H7 (cell line): ENCODE measurements at regions not wholly inside any gene's neighbourhood (a gene's known extent, or its start where the extent isn't known, plus 50 kb on each side); places are given as distances from the start of the nearest gene placed in this dataset.
"Not testable (repeated sequence)": the region's sequence is repeated elsewhere in the genome, so short reads cannot be mapped to it uniquely, and the experiment has no call there.

Experiments used
- DNase-seq: peaks from one replicate; pipeline ENCODE4 v3.0.0; 2012
- H3K27me3 ChIP-seq: 2 replicates; pipeline ENCODE4 v1.6.0; 2011; ENCODE audit warnings: mild to moderate bottlenecking, low read length; ENCODE audit not compliant: control insufficient read depth, insufficient read depth
- H3K36me3 ChIP-seq: replicated peaks from 2 replicates; pipeline ENCODE4 v1.5.1; 2011; ENCODE audit warnings: low read length; ENCODE audit not compliant: control insufficient read depth, insufficient read depth
- H3K4me3 ChIP-seq: 2 replicates; pipeline ENCODE4 v1.5.1; 2011; ENCODE audit warnings: low read depth, mild to moderate bottlenecking, control low read depth, low read length, moderate library complexity; ENCODE audit not compliant: insufficient read depth

DNA sequence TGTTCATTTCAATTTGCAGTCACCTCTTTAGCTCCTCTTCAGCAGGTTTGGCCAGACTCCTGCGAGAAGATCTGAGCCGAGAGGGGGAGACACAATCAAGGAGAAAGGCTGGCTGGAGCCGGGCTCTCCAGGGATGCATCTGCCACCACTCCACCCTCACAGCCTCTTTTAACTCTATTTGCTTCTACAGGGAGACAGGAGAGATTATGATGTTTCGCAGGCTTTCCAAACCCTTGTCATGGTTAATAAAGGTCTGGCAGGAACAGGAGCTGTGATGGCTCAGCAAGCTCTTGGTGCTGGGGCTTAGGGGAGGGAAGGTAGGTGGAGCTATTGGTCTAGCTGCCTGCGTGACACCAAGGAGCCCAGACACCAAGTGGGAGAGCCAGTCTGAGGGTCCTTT, 448.1 kb upstream of the PODXL start:
- H3K27me3 ChIP-seq: no peaks in the 10 kb centered on the region
- H3K36me3 ChIP-seq: no peaks in the 10 kb centered on the region
- H3K4me3 ChIP-seq: no peak overlapping the region
- DNase-seq: no peak

DNA sequence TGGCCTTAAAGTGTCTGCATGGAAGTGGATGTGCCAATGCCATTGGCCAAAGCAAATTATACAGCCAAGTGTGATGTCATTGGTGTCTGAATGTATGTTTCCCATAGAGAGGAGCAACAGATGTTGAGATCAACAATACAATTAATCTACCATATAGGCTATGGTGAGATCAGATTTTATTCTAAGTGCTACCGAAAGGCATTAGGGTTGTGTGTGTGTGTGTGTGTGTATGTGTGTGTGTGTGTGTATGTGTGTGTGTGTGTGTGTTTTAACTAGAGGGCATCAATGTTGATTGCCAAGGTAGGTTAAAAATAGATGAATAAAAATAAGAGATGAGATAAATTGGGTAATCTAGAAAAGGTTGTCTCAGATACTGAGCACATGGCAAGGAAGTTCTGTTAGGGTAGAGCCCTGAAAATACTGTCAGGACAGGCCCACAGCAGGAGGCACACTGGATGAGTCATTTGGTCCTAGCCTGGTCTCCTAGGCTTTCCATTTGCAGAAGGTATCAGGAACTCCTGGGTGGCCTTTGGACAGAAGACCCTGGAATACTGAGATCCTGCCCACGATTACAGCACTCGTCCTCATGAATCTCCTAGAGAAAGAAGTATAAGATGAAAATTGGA, 446.0 kb upstream of the PODXL start:
- no peaks in the 10 kb centered on the region for H3K36me3 ChIP-seq
- no peak for DNase-seq
- no peak overlapping the region for H3K4me3 ChIP-seq

GRCh38 chr7:132001146-132001545, 444.7 kb upstream of the PODXL start:
- Histone ChIP-seq H3K27me3 (no peaks in the 10 kb centered on the region), H3K4me3 (no peak overlapping the region), H3K36me3 (no peaks in the 10 kb centered on the region)
- DNase-seq: no peak

More for the DNA sequence above, 446.0 kb upstream of the PODXL start:
- no peaks in the 10 kb centered on the region for H3K27me3 ChIP-seq

DNA sequence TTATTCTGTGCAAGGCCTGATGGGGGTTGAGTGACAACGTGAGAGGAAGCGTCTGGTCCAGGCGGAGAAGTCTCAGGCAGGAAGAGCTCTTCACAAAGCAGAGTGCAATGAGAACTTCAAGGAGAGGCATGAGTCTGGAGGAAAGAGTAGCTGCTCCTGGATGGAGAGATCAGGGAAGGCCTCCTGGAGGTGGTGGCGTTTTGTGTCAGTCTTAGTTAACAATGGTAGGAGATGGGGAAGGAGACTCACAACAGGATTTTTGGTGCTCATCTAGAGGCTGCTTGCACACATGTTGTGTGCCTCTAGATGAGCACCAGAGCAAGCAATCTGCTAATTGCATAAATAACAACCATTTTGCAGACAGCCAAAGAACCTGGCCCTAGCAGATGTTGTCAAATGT, 442.8 kb upstream of the PODXL start:
- Histone ChIP-seq H3K4me3 (no peak overlapping the region), H3K36me3 (no peaks in the 10 kb centered on the region), H3K27me3 (no peaks in the 10 kb centered on the region)
- no peak for DNase-seq

DNA sequence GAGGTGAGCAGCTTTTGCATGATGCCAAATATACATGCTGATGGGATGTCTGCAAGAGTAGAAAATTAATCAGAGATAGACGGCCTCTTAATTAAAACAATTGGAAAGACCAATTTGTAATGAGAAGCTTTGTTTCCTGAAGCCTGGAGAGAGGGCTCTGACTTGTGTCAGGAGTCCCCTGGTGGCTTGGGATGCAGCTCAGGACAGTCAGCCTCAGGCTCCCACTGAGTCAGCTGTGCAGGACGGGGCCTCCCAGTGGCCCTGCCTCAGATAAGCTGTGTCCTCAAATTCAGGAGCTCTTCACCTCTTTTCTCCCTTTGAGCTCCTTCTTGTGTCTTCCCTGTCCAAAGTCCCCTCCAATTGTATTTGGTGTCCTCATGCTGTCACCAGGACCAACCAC, 438.9 kb upstream of the PODXL start:
- no peak for DNase-seq
- Histone ChIP-seq H3K27me3 (no peaks in the 10 kb centered on the region), H3K4me3 (no peak overlapping the region), H3K36me3 (no peaks in the 10 kb centered on the region)

- not testable (repeated sequence) for H3K36me3 ChIP-seq, DNase-seq, H3K27me3 ChIP-seq, H3K4me3 ChIP-seq
Observed at GRCh38 chr7:131981069-131981468, 424.6 kb upstream of the PODXL start.

- H3K27me3 ChIP-seq, H3K36me3 ChIP-seq, H3K4me3 ChIP-seq, DNase-seq: not testable (repeated sequence)
Observed at GRCh38 chr7:131978118-131978517, 421.7 kb upstream of the PODXL start.

GRCh38 chr7:131976411-131976810, 420.0 kb upstream of the PODXL start:
- no peak for DNase-seq
- no peaks in the 10 kb centered on the region for H3K36me3 ChIP-seq

GRCh38 chr7:131974671-131975070, 418.2 kb upstream of the PODXL start:
- Histone ChIP-seq H3K4me3 (no peak overlapping the region), H3K27me3 (no peaks in the 10 kb centered on the region)
- no peak for DNase-seq

More at GRCh38 chr7:131976411-131976810, 420.0 kb upstream of the PODXL start:
- Histone ChIP-seq H3K27me3 (no peaks in the 10 kb centered on the region), H3K4me3 (no peak overlapping the region)

GRCh38 chr7:131972251-131972650, 415.8 kb upstream of the PODXL start:
- Histone ChIP-seq H3K4me3 (no peak overlapping the region), H3K36me3 (no peaks in the 10 kb centered on the region), H3K27me3 (no peaks in the 10 kb centered on the region)
- DNase-seq: no peak

More at GRCh38 chr7:131974671-131975070, 418.2 kb upstream of the PODXL start:
- no peaks in the 10 kb centered on the region for H3K36me3 ChIP-seq

DNA sequence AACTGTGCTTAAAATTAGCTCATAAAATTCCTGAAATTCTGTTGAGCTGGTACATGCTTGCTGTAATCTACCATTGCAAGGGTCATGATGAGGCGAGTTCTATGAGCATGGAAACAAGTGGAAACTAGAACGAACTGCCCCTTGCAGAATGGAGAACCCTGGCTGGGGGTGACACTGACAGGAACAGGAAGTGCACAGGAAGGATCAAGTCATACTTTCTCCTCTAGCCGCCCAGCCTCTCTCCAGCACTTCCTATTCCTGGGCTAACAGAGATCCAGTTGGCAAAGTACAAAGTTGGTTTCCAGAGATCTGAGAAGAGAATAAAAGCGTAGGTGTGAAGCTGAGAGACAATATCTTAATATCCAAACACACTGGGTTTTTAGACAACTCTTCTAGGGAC, 414.2 kb upstream of the PODXL start:
- H3K4me3 ChIP-seq: no peak overlapping the region
- DNase-seq: no peak
- H3K36me3 ChIP-seq: no peaks in the 10 kb centered on the region
- no peaks in the 10 kb centered on the region for H3K27me3 ChIP-seq

- no peak for DNase-seq
- H3K27me3 ChIP-seq: no peaks in the 10 kb centered on the region
- H3K4me3 ChIP-seq: no peak overlapping the region
- no peaks in the 10 kb centered on the region for H3K36me3 ChIP-seq
Observed at GRCh38 chr7:131969560-131969959, 413.1 kb upstream of the PODXL start.

DNA sequence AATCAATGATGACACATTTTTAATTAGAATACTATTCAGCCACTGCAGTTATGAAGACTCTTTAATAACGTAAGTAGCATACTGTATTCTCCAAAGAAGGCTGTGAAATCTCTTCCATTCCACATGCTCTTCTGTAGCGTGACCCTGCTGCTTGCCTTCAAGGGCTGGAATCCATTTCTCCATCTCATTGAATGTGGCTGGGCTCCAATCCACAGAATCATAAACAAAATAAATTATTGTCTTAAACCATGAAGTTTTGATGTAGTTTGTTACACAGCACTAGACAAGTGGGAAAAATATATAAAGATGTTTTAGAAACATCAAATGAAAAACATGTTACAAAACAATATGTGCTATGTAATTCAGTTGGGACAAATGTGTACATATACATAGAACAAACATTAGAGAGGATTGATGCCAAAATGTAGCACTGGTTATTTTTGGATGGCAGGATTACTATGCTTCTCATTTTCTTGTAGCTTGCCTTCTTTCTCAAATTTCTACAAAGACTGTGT, 410.8 kb upstream of the PODXL start:
- Histone ChIP-seq H3K36me3 (no peaks in the 10 kb centered on the region), H3K4me3 (no peak overlapping the region), H3K27me3 (no peaks in the 10 kb centered on the region)
- no peak for DNase-seq

- DNase-seq: no peak
- Histone ChIP-seq H3K4me3 (no peak overlapping the region), H3K36me3 (no peaks in the 10 kb centered on the region), H3K27me3 (no peaks in the 10 kb centered on the region)
Observed at GRCh38 chr7:131964203-131964602, 407.8 kb upstream of the PODXL start.

- Histone ChIP-seq H3K27me3 (no peaks in the 10 kb centered on the region), H3K36me3 (no peaks in the 10 kb centered on the region), H3K4me3 (no peak overlapping the region)
- no peak for DNase-seq
Observed at GRCh38 chr7:131961054-131961680, 404.7 kb upstream of the PODXL start.
